Astrocyte (in vitro differentiated cells and primary cell): ENCODE measurements at regions not wholly inside any gene's neighbourhood (a gene's known extent, or its start where the extent isn't known, plus 50 kb on each side); places are given as distances from the start of the nearest gene placed in this dataset.

Experiments
- DNase-seq: peaks from one replicate; pipeline ENCODE4 v3.0.0-alpha.2; 2010; ENCODE audit warnings: low read depth
- FAIRE-seq: peaks from 2 replicates; lab custom pipeline; 2011; peaks lifted over from hg19 to GRCh38; lab: Jason Lieb, UNC
- H2AFZ ChIP-seq: 2 replicates; pipeline ENCODE4 v1.6.0; 2012; ENCODE audit warnings: low read depth, low read length, inconsistent platforms
- H3K27ac ChIP-seq: 2 replicates; pipeline ENCODE4 v1.5.1; 2011; ENCODE audit warnings: low read depth, low read length, inconsistent platforms
- H3K27me3 ChIP-seq: 2 replicates; pipeline ENCODE4 v1.6.0; 2011; ENCODE audit warnings: low read length, inconsistent platforms; ENCODE audit not compliant: insufficient read depth
- H3K36me3 ChIP-seq: 2 replicates; pipeline ENCODE4 v1.5.1; 2011; ENCODE audit warnings: low read length, inconsistent platforms; ENCODE audit not compliant: insufficient read depth
- H3K4me1 ChIP-seq: 2 replicates; pipeline ENCODE4 v1.5.1; 2011; ENCODE audit warnings: low read length, inconsistent platforms; ENCODE audit not compliant: insufficient read depth
- H3K4me2 ChIP-seq: 2 replicates; pipeline ENCODE4 v1.6.0; 2012; ENCODE audit warnings: low read length, inconsistent platforms
- H3K4me3 ChIP-seq: 2 replicates; pipeline ENCODE4 v1.5.1; 2011; ENCODE audit warnings: low read depth, mild to moderate bottlenecking, low read length, inconsistent platforms; ENCODE audit not compliant: insufficient read depth
- H3K79me2 ChIP-seq: 2 replicates; pipeline ENCODE4 v1.6.0; 2012; ENCODE audit warnings: mild to moderate bottlenecking, low read length, inconsistent platforms; ENCODE audit not compliant: insufficient read depth
- H3K9ac ChIP-seq: 2 replicates; pipeline ENCODE4 v1.6.0; 2012; ENCODE audit warnings: mild to moderate bottlenecking, low read length, inconsistent platforms
- H3K9me3 ChIP-seq: 2 replicates; pipeline ENCODE4 v1.5.1; 2012; ENCODE audit warnings: low read depth, mild to moderate bottlenecking, low read length, inconsistent platforms; ENCODE audit not compliant: insufficient read depth
- H4K20me1 ChIP-seq: 2 replicates; pipeline ENCODE4 v1.6.0; 2012; ENCODE audit warnings: low read length, inconsistent platforms; ENCODE audit not compliant: insufficient read depth
- H3K27ac Mint-ChIP-seq: one replicate; pipeline ENCODE4 v1.8.0; 2021; ENCODE audit warnings: mild to moderate bottlenecking, mixed read lengths; ENCODE audit not compliant: unreplicated experiment
- H3K27me3 Mint-ChIP-seq: one replicate; pipeline ENCODE4 v1.8.0; 2021; ENCODE audit warnings: low read depth, mixed read lengths; ENCODE audit not compliant: unreplicated experiment
- H3K36me3 Mint-ChIP-seq: one replicate; pipeline ENCODE4 v1.8.0; 2021; ENCODE audit warnings: low read depth, mixed read lengths; ENCODE audit not compliant: unreplicated experiment
- H3K4me1 Mint-ChIP-seq: one replicate; pipeline ENCODE4 v1.8.0; 2021; ENCODE audit warnings: low read depth, mixed read lengths; ENCODE audit not compliant: unreplicated experiment
- H3K4me3 Mint-ChIP-seq: one replicate; pipeline ENCODE4 v1.8.0; 2021; ENCODE audit warnings: mild to moderate bottlenecking, moderate library complexity, mixed read lengths; ENCODE audit not compliant: unreplicated experiment
- H3K9me3 Mint-ChIP-seq: one replicate; pipeline ENCODE4 v1.8.0; 2021; ENCODE audit warnings: mild to moderate bottlenecking, mixed read lengths; ENCODE audit not compliant: unreplicated experiment
- EZH2 ChIP-seq: IDR thresholded peaks from 2 replicates; pipeline ENCODE4 v1.6.1; 2012; ENCODE audit warnings: mild to moderate bottlenecking, low read length, inconsistent platforms; ENCODE audit not compliant: insufficient read depth
- TF ChIP-seq, protein P1 (sequence below): IDR thresholded peaks from 2 replicates; pipeline ENCODE4 v1.5.1; 2011; ENCODE audit warnings: low read depth, mild to moderate bottlenecking, inconsistent platforms, low read length, moderate library complexity; ENCODE audit not compliant: insufficient read depth

DNA sequence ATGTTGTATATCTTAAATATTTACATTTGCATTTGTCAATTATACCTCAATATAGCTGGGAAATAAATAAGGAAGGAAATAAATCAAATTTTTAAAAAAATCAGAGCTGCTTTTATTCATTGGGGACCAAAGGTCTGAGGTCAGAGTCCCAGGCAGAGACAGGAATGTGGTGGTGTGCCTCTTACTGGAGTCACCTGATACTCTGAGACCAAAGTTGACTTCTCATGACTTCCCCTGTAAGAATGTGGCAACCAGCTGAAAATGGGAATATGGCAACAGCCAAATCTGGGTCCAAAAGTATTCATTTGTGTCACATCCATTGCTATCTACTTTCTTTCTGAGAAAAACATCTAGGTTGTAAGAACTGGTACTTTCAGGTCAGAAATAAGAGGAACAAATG lies 496.6 kb upstream of the TMPO start:
- peaks cover 3% of the 10 kb centered on the region for H3K4me1 Mint-ChIP-seq
- Histone ChIP-seq H3K9ac (no peak overlapping the region), H3K4me1 (no peaks in the 10 kb centered on the region), H3K27ac (no peak overlapping the region), H2AFZ (no peak overlapping the region), H3K4me2 (no peak overlapping the region), H3K79me2 (no peaks in the 10 kb centered on the region), H4K20me1 (no peaks in the 10 kb centered on the region), H3K9me3 (no peaks in the 10 kb centered on the region), H3K4me3 (no peak overlapping the region), H3K36me3 (no peaks in the 10 kb centered on the region), H3K27me3 (no peaks in the 10 kb centered on the region)
- H3K4me3 Mint-ChIP-seq = no peak overlapping the region
- H3K27ac Mint-ChIP-seq = no peak overlapping the region
- H3K36me3 Mint-ChIP-seq = no peaks in the 10 kb centered on the region
- FAIRE-seq (no peak), DNase-seq (no peak)
- no peak for TF ChIP-seq EZH2
- TF ChIP-seq, protein P1, sequence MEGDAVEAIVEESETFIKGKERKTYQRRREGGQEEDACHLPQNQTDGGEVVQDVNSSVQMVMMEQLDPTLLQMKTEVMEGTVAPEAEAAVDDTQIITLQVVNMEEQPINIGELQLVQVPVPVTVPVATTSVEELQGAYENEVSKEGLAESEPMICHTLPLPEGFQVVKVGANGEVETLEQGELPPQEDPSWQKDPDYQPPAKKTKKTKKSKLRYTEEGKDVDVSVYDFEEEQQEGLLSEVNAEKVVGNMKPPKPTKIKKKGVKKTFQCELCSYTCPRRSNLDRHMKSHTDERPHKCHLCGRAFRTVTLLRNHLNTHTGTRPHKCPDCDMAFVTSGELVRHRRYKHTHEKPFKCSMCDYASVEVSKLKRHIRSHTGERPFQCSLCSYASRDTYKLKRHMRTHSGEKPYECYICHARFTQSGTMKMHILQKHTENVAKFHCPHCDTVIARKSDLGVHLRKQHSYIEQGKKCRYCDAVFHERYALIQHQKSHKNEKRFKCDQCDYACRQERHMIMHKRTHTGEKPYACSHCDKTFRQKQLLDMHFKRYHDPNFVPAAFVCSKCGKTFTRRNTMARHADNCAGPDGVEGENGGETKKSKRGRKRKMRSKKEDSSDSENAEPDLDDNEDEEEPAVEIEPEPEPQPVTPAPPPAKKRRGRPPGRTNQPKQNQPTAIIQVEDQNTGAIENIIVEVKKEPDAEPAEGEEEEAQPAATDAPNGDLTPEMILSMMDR = no peak
- no peaks in the 10 kb centered on the region for H3K27me3 Mint-ChIP-seq
- H3K9me3 Mint-ChIP-seq = no peaks in the 10 kb centered on the region

DNA sequence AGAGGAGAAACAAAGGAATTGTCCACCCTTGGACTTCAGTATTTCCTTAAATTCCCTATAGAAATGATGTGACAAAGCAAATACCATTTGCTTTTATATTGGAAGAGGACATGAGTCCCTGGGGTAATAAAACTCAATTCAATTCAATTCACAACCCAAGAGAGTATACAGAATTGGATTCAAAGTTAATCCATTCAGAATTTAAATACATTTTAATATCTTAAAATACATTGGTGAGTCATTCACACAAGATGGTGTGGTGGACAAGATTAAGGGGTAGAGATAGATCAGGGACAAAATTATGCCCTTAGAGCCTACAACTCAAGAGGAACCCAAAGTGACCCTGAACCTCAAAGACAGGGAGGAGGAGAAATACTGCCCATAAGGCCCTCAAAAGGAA lies 495.0 kb upstream of the TMPO start:
- FAIRE-seq = no peak
- peaks cover 3% of the 10 kb centered on the region for H3K4me1 Mint-ChIP-seq
- no peak for TF ChIP-seq EZH2
- TF ChIP-seq, protein P1 = no peak

DNA sequence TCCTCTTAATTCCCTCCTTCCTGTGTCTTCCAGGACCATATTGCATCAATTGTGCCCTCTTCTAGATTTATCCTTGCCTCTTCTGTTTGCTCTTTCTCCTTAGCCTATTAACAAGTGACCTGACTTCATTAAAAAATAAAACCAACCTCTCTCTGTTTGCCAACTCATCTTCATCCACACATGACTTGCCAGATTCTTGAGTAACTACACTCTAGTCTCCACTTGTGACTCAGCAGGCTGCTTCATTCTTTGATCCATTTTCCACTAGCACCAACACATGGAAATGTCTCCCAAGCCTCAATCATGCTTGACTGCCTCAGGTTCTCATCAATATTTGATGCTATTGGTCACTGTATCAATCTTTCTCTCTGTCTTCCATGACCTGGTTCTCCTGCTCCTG lies 492.4 kb upstream of the TMPO start:
- peaks cover 3% of the 10 kb centered on the region for H3K9me3 Mint-ChIP-seq
- H3K4me1 Mint-ChIP-seq = peaks cover 3% of the 10 kb centered on the region
- Histone ChIP-seq H3K4me3 (no peak overlapping the region), H3K36me3 (no peaks in the 10 kb centered on the region), H3K4me2 (no peak overlapping the region), H3K4me1 (no peaks in the 10 kb centered on the region), H3K27ac (no peak overlapping the region), H2AFZ (no peak overlapping the region), H3K9ac (no peak overlapping the region), H3K79me2 (no peaks in the 10 kb centered on the region), H3K9me3 (no peaks in the 10 kb centered on the region), H3K27me3 (no peaks in the 10 kb centered on the region), H4K20me1 (no peaks in the 10 kb centered on the region)
- no peaks in the 10 kb centered on the region for H3K27me3 Mint-ChIP-seq
- no peak for TF ChIP-seq EZH2
- TF ChIP-seq, protein P1 = no peak
- H3K4me3 Mint-ChIP-seq = no peak overlapping the region
- FAIRE-seq (no peak), DNase-seq (no peak)
- no peak overlapping the region for H3K27ac Mint-ChIP-seq
- H3K36me3 Mint-ChIP-seq = no peaks in the 10 kb centered on the region

More for the DNA sequence above, 495.0 kb upstream of the TMPO start:
- Histone ChIP-seq H3K79me2 (no peaks in the 10 kb centered on the region), H3K4me1 (no peaks in the 10 kb centered on the region), H3K36me3 (no peaks in the 10 kb centered on the region), H3K9ac (no peak overlapping the region), H3K9me3 (no peaks in the 10 kb centered on the region), H3K4me2 (no peak overlapping the region), H3K27me3 (no peaks in the 10 kb centered on the region), H3K4me3 (no peak overlapping the region), H4K20me1 (no peaks in the 10 kb centered on the region), H2AFZ (no peak overlapping the region), H3K27ac (no peak overlapping the region)
- Mint-ChIP-seq H3K9me3 (peaks cover 3% of the 10 kb centered on the region), H3K36me3 (no peaks in the 10 kb centered on the region), H3K4me3 (no peak overlapping the region), H3K27me3 (no peaks in the 10 kb centered on the region), H3K27ac (no peak overlapping the region)
- DNase-seq = no peak
